ENCODE measurements at regions not wholly inside any gene's neighbourhood (a gene's known extent, or its start where the extent isn't known, plus 50 kb on each side); places are given as distances from the start of the nearest gene placed in this dataset.

DNA sequence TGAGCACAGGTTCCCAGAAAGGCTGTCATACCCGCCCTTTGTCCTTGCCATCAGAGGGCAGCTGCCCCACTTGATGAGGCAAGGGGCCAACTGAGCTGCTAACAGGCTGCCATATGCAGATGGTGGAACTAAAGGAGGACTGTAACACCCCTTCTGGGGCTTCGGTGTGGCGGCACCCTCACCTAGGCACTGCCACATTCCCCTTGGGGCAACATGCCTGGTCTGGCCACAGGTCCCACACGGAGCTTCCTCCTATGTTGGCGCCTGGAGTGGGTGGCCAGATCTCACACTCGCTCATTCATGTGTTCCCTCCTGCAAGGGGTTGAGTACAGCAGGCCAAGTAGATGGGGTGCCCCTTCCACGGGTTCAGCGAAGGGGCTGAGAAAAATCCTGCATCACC is 777.4 kb upstream of the CHD1 start:
- H3K4me1 ChIP-seq: no peaks in the 10 kb centered on the region
- TF ChIP-seq POLR2AphosphoS5 (IDR thresholded peaks at IDR 0.05): no peak
- TF ChIP-seq POLR2A (IDR thresholded peaks at IDR 0.05): no peak
- TF ChIP-seq, protein P1, sequence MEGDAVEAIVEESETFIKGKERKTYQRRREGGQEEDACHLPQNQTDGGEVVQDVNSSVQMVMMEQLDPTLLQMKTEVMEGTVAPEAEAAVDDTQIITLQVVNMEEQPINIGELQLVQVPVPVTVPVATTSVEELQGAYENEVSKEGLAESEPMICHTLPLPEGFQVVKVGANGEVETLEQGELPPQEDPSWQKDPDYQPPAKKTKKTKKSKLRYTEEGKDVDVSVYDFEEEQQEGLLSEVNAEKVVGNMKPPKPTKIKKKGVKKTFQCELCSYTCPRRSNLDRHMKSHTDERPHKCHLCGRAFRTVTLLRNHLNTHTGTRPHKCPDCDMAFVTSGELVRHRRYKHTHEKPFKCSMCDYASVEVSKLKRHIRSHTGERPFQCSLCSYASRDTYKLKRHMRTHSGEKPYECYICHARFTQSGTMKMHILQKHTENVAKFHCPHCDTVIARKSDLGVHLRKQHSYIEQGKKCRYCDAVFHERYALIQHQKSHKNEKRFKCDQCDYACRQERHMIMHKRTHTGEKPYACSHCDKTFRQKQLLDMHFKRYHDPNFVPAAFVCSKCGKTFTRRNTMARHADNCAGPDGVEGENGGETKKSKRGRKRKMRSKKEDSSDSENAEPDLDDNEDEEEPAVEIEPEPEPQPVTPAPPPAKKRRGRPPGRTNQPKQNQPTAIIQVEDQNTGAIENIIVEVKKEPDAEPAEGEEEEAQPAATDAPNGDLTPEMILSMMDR (IDR thresholded peaks at IDR 0.05): no peak
- H3K36me3 ChIP-seq: no peaks in the 10 kb centered on the region
- no peak overlapping the region for H3K27ac ChIP-seq
- DNase-seq (ENCODE audit: low spot score in 2 of 2): no peak
- H3K9me3 ChIP-seq: peaks cover 0 to 3% of the 10 kb centered on the region in 2 donors
- no peaks in the 10 kb centered on the region for H3K27me3 ChIP-seq
- intact Hi-C loops (cut with DNase I; ENCODE audit: low total_unique reads): no loop called here
- no peak overlapping the region for H3K4me3 ChIP-seq

GRCh38 chr5:99702565-99702964 is 773.8 kb upstream of the CHD1 start:
- Histone ChIP-seq H3K9me3 (no peaks in the 10 kb centered on the region), H3K36me3 (no peaks in the 10 kb centered on the region), H3K27ac (no peak overlapping the region), H3K4me1 (no peaks in the 10 kb centered on the region), H3K4me3 (no peak overlapping the region), H3K27me3 (no peaks in the 10 kb centered on the region)
- TF ChIP-seq, protein P1 (IDR thresholded peaks at IDR 0.05): no peak
- DNase-seq (ENCODE audit: low spot score in 2 of 2): no peak
- intact Hi-C loops (cut with DNase I; ENCODE audit: low total_unique reads): no loop called here

DNA sequence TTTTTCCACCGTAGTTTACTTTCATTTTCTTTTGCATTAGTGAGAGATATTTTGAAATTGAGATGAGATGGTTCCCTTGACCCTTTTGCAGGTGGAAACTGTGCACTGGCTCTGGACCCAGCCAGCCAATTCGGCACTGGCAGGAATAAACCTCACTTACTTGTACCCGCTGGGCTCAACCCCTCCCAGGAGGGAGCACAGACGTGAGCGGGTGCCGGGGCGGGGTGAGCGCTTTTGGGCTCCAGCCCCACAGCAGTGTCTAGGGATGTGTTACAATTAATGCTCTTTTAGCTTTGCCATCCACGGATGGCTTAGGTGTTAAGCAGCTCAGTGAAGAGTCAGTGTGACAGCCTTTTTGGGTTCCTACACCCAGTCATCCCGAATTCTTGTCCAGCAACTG is 766.1 kb upstream of the CHD1 start:
- H3K4me1 ChIP-seq: no peaks in the 10 kb centered on the region
- intact Hi-C loops (cut with DNase I; ENCODE audit: low total_unique reads): no loop called here
- H3K27ac ChIP-seq: no peak overlapping the region
- no peak for DNase-seq (ENCODE audit: low spot score in 2 of 2)
- H3K36me3 ChIP-seq: no peaks in the 10 kb centered on the region
- no peak for TF ChIP-seq POLR2AphosphoS5 (IDR thresholded peaks at IDR 0.05)
- TF ChIP-seq POLR2A (IDR thresholded peaks at IDR 0.05): no peak
- TF ChIP-seq, protein P1 (IDR thresholded peaks at IDR 0.05): no peak
- H3K27me3 ChIP-seq: no peaks in the 10 kb centered on the region
- no peak overlapping the region for H3K4me3 ChIP-seq
- H3K9me3 ChIP-seq: no peaks in the 10 kb centered on the region

- Histone ChIP-seq H3K27me3 (no peaks in the 10 kb centered on the region), H3K27ac (no peak overlapping the region), H3K9me3 (no peaks in the 10 kb centered on the region), H3K4me3 (no peak overlapping the region), H3K4me1 (no peaks in the 10 kb centered on the region), H3K36me3 (no peaks in the 10 kb centered on the region)
- TF ChIP-seq, protein P1 (IDR thresholded peaks at IDR 0.05): no peak
- TF ChIP-seq POLR2AphosphoS5 (IDR thresholded peaks at IDR 0.05): no peak
- TF ChIP-seq POLR2A (IDR thresholded peaks at IDR 0.05): no peak
- DNase-seq (ENCODE audit: low spot score in 2 of 2): no peak
- intact Hi-C loops (cut with DNase I; ENCODE audit: low total_unique reads): no loop called here
Observed at GRCh38 chr5:99686538-99686937, 757.7 kb upstream of the CHD1 start.

- Histone ChIP-seq H3K27ac (no peak overlapping the region), H3K27me3 (no peaks in the 10 kb centered on the region), H3K4me1 (no peaks in the 10 kb centered on the region), H3K9me3 (no peaks in the 10 kb centered on the region), H3K4me3 (no peak overlapping the region), H3K36me3 (no peaks in the 10 kb centered on the region)
- intact Hi-C loops (cut with DNase I; ENCODE audit: low total_unique reads): no loop called here
- DNase-seq (ENCODE audit: low spot score in 2 of 2): no peak
- TF ChIP-seq, protein P1 (IDR thresholded peaks at IDR 0.05): no peak
- TF ChIP-seq POLR2A (IDR thresholded peaks at IDR 0.05): no peak
- no peak for TF ChIP-seq POLR2AphosphoS5 (IDR thresholded peaks at IDR 0.05)
Observed at GRCh38 chr5:99675974-99676373, 747.2 kb upstream of the CHD1 start.
